HG02759 (cell line): ENCODE measurements at regions not wholly inside any gene's neighbourhood (a gene's known extent, or its start where the extent isn't known, plus 50 kb on each side); places are given as distances from the start of the nearest gene placed in this dataset.

Experiments
- ATAC-seq: cut with Tn5 transposase; IDR thresholded peaks from one replicate; pipeline ENCODE4 v1.9.1; 2021; ENCODE audit warnings: mild to moderate bottlenecking, moderate library complexity; ENCODE audit not compliant: unreplicated experiment

DNA sequence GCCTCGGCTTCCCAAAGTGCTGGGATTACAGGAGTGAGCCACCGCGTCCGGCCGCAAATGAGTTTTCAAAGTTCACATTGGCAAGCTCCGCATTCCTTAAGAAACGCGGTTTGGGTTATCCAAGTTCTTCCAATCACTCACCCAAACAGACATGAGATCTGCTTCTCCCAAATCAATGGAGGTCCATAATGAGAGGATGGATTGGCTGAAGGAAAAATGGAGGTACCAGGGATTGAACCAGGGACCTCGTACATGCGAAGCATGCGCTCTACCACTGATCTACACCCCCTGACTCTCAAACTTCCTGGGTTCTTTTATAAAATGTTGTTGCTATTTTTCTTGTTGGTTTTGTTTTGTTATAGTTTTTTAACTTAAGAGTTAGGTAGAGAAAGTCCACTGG lies 170.0 kb downstream of the GPX5 start:
- ATAC-seq: no peak

- no peak for ATAC-seq
Observed at GRCh38 chr6:28696167-28696566, 170.5 kb downstream of the GPX5 start.

GRCh38 chr6:28696682-28697081 lies 171.0 kb downstream of the GPX5 start:
- ATAC-seq: no peak

DNA sequence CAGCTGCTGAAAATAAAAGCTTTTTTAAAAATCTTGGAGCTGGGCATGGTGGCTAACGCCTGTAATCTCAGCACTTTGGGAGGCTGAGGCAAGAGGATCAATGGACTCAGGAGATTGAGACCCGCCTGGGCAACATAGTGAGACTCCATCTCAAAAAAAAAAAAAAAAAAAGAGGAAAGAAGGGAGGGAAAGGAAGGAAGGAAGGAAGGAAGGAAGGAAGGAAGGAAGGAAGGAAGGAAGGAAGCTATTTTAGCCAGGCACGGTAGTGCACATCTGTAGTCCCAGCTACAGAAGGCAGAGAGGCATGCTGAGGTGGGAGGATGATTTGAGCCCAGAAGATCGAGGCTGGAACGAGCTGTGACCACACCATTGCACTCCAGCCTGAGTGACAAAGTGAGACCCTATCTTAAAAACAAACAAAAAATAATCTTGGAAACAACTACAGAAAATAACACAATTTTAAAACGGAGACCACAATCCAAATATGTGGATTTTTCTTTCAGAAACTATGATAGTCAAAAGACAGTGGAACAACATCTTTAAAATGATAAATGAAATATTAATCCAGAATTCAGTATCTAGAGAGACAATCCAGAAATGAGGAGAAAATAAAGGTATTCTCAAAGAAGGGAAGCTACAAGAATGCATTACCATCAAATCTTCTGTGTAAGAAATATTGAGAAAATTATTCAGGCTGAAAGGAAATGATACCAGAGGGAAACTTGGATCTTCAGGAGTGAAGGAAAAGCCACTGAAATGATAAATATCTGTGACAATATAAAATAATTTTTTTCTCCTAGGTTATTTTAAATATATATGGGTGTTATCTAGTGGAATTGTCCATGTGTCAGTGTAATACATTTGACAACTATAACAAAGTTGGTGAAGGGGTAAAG lies 182.0 kb downstream of the GPX5 start:
- ATAC-seq: no peak

GRCh38 chr6:28709478-28710349 lies 184.0 kb downstream of the GPX5 start:
- ATAC-seq: no peak

GRCh38 chr6:28710466-28711191 lies 184.9 kb downstream of the GPX5 start:
- ATAC-seq: no peak

DNA sequence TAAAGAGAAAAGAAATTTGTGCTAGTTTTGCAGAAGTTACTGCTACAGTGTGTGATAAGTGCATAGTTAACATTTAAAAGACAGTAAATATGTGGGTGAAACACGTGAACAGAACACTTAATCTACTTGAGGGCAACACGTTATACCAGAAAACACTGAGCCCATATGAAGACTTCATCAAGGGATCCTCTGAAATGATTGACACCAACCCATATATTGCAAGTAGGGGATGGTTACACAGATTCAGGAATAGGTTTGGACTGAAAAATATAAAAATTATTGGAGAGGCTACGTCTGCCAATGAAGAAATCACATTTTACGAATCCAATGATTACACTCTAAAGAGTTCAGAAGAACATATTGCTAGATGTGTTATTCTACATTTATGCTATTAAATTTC lies 185.6 kb downstream of the GPX5 start:
- no peak for ATAC-seq

DNA sequence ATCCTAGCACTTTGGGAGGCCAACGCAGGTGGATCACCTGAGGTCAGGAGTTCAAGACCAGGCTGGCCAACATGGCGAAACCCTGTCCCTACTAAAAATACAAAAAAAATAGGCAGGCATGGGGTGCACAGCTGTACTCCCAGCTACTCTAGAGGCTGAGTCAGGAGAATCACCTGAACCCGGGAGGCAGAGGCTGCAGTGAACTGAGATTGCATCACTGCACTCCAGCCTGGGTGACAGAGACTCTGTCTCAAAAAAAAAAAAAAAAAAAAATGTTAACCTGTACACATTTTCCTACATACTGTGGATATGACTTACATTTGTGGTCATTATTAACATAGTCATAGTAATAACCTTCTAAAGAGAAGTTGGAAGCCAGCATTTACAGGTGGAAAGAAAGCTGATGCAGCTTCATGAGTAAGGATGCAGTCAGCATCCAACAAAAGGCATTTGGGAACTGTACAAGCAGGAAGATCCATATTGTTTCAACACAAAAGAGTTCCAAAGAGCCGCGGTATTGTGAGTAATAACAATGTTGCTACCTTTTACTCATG lies 186.2 kb downstream of the GPX5 start:
- no peak for ATAC-seq

DNA sequence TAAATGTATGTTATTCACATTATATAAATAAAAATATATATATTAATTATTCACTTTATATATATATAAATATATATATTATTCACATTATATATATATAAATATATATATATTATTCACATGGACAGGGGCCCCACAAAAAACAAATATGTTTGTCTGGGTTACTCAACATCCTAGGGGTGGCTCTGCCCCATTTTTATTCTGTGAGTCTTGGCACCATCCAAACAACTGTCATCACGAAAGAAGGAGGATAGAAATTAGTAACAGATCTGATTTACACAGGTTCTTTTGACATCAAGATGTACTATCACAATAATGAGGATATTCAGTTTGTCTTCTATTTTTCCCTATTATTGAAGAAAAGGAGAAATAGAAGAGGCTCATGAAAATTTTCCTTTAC lies 187.3 kb downstream of the GPX5 start:
- no peak for ATAC-seq

- no peak for ATAC-seq
Observed at GRCh38 chr6:28719275-28719940, 193.7 kb downstream of the GPX5 start.

DNA sequence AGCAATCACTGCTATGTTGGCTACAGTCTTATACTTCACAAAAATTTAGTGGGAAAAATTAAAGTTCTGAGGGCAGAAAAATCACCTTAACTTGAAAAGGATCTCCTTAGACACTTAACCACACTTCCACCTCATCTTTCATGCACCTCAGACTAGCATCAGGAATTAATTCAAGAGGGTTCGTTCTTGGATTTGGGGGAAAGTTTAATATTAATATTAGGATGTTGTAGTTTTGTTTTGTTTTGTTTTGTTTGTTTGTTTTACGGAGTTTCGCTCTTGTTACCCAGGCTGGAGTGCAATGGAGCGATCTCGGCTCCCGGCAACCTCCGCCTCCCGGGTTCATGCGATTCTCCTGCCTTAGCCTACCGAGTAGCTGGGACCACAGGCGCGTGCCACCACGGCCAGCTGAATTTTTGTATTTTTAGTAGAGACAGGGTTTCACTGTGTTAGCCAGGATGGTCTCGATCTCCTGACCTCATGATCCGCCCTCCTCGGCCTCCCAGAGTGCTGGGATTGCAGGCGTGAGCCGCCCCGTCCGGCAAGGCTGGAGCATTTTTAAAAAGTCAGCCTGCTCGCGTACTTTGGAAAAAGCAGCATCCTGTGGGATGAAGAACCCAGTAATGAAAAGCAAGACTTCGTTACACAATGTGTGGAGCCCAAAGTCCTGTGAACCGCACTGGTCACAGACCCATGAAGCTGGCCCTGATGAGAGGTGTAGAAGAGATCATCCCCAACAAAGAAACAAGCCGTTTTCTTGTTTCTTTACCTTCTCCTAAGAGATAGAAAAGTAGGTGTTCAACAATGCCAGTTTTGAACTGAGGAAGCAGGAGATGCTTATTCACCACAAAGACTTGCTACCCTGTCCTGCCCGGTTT lies 194.9 kb downstream of the GPX5 start:
- ATAC-seq: no peak

GRCh38 chr6:28721372-28721771 lies 195.7 kb downstream of the GPX5 start:
- ATAC-seq: no peak

GRCh38 chr6:28724395-28724794 lies 198.7 kb downstream of the GPX5 start:
- ATAC-seq: no peak

- no peak for ATAC-seq
Observed at GRCh38 chr6:28725274-28725809, 198.4 kb downstream of the TRIM27 start.

DNA sequence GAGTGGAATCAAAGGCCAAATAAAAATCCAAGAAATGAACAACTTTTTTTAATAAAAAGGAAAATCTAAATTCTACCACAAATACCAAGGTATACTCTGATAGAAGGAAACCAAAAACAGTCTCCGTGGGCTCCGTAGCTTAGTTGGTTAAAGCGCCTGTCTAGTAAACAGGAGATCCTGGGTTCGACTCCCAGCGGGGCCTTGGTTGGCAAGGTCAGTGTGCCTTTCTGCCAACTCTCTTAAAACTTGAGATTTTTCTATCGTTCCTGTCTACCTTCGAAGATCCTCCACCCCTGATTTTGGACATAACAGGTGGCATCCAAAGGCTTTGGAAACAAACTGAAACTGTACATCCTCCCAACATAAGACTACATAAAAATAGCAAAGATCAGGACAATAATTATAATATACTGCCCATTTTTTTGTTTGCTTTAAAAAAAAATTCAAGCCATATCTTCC lies 197.9 kb downstream of the TRIM27 start:
- ATAC-seq: no peak

- ATAC-seq: no peak
Observed at GRCh38 chr6:28726569-28727309, 197.0 kb downstream of the TRIM27 start.

GRCh38 chr6:28727559-28728211 lies 196.1 kb downstream of the TRIM27 start:
- no peak for ATAC-seq
